Panc1 (cell line): ENCODE measurements at regions not wholly inside any gene's neighbourhood (a gene's known extent, or its start where the extent isn't known, plus 50 kb on each side); places are given as distances from the start of the nearest gene placed in this dataset.

Experiments used
- ATAC-seq: fragments of 200-7000 bp; cut with Tn5 transposase; 2 replicates; pipeline ENCODE4 v1.9.1; 2020; ENCODE audit warnings: mild to moderate bottlenecking, moderate library complexity
- BruUV-seq: library from RNA; stranded (reverse); fragments of 400-500 nt; replicated peaks from 2 replicates; lab custom pipeline; 2021; lab: Mats Ljungman, UMichigan
- CTCF ChIA-PET: fragments of 300-600 bp; sonication (Branson Sonifier 250); formaldehyde crosslinking; loops from one replicate; lab custom pipeline; 2022; ENCODE audit warnings: antibody characterized with exemption; lab: Charles Lee
- POLR2A ChIA-PET: fragments of 300-600 bp; sonication (Branson Sonifier 250); formaldehyde crosslinking; loops from one replicate; lab custom pipeline; 2022; ENCODE audit warnings: antibody characterized with exemption; lab: Charles Lee
- DNase-seq: peaks from one replicate; pipeline ENCODE4 v3.0.0-alpha.2; 2010; ENCODE audit warnings: low read depth, low spot score
- H3K27ac ChIP-seq: 2 replicates; pipeline ENCODE4 v1.5.1; 2011; ENCODE audit warnings: mild to moderate bottlenecking, low read length, inconsistent platforms
- H3K27me3 ChIP-seq: fragments of 200-500 bp; sonication (Bioruptor generic); 2 replicates; pipeline ENCODE4 v1.6.0; 2014; ENCODE audit warnings: low read length, inconsistent platforms; ENCODE audit not compliant: control insufficient read depth, insufficient read depth
- H3K36me3 ChIP-seq: fragments of 200-500 bp; sonication (Bioruptor generic); 2 replicates; pipeline ENCODE4 v1.5.1; 2014; ENCODE audit warnings: inconsistent platforms, mild to moderate bottlenecking, low read length, moderate library complexity; ENCODE audit not compliant: control insufficient read depth, insufficient read depth
- H3K4me1 ChIP-seq: 2 replicates; pipeline ENCODE4 v1.5.1; 2011; ENCODE audit warnings: inconsistent platforms, mild to moderate bottlenecking, low read length, moderate library complexity; ENCODE audit not compliant: control insufficient read depth, insufficient read depth
- H3K4me3 ChIP-seq, 2 experiments: 2 replicates each; pipeline ENCODE4 v1.5.1; 2011 to 2012; ENCODE audit warnings: low read depth in 2 of 2, low read length in 2 of 2, mild to moderate bottlenecking in 2 of 2, inconsistent platforms in 1 of 2, moderate library complexity in 1 of 2
- H3K9me3 ChIP-seq: fragments of 200-500 bp; sonication (Bioruptor generic); 2 replicates; pipeline ENCODE4 v1.5.1; 2014; ENCODE audit warnings: low read depth, mild to moderate bottlenecking, inconsistent platforms, low read length, moderate library complexity; ENCODE audit not compliant: control insufficient read depth, insufficient read depth
- POLR2AphosphoS5 ChIP-seq: IDR thresholded peaks from 2 replicates; pipeline ENCODE4 v1.6.1; 2012; ENCODE audit warnings: mild to moderate bottlenecking, low read depth, low read length, moderate library complexity
- SIN3A ChIP-seq: IDR thresholded peaks from 2 replicates; pipeline ENCODE4 v1.6.1; 2012; ENCODE audit warnings: low read depth, mild to moderate bottlenecking, low read length, moderate library complexity, borderline replicate concordance; ENCODE audit not compliant: insufficient read depth
- TCF7L2 ChIP-seq: IDR thresholded peaks from 2 replicates; pipeline ENCODE4 v1.6.1; 2011; ENCODE audit warnings: mild to moderate bottlenecking, low read depth, low read length, inconsistent platforms
- in situ Hi-C: cut with HindIII; loops from 2 replicates; pipeline ENCODE4 v1.10.0; 2016; ENCODE audit warnings: low sequenced_read_pairs, low pct_unique_long_range_greater_than_20kb
- intact Hi-C: fragments of 100-400 bp; cut with micrococcal nuclease; formaldehyde crosslinking; loops from one replicate; pipeline ENCODE4 v1.10.0; 2022; ENCODE audit not compliant: unreplicated experiment
- TF ChIP-seq, protein P1 (sequence below): fragments of 450-650 bp; IDR thresholded peaks from 2 replicates; pipeline ENCODE4 v1.5.1; 2017; ENCODE audit warnings: mild to moderate bottlenecking
- TF ChIP-seq, protein P2 (sequence below), 2 experiments: IDR thresholded peaks; 2 replicates each; pipeline ENCODE4 v1.6.1; 2011 to 2012; ENCODE audit warnings: low read depth in 2 of 2, control low read depth in 1 of 2, low read length in 1 of 2, mild to moderate bottlenecking in 1 of 2, moderate library complexity in 1 of 2; ENCODE audit not compliant: insufficient read depth in 1 of 2

DNA sequence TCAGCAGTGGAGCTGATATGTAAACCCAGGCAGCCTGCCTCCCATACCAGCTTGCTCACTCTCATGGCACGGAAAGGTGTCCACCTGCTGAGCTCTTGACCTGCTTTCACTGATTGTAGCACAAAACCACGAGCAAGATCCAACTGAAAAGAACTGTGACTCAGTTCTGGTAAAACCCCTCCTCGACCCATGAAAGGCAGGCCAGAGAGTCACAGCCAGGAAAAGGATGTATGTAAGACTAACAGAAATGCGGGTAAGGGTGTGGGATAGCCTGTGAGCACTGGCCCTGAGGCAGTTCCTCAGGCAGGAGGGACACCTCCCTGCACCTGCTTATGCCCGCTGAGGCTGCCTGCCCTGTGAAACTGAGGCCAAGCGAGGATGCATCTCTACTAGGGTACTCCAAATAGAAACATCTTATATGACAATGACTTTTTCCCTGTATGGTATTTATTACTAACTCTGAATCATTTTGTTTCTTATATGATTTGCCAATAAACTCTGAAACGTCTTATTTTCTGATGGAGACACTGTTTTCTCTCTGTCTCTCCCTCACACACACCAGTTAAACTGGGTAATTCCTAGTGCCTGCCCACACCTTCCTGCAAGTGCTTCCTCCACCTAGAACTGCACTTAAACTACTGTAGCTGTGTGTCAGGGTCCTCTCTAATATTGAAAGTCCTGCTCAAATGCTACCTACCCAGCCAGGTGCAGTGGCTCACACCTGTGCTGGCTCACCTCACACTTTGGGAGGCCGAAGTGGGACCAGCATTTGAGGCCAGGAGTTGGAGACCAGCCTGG, 73.3 kb upstream of the GHITM start:
- CTCF ChIA-PET = no interaction called here

DNA sequence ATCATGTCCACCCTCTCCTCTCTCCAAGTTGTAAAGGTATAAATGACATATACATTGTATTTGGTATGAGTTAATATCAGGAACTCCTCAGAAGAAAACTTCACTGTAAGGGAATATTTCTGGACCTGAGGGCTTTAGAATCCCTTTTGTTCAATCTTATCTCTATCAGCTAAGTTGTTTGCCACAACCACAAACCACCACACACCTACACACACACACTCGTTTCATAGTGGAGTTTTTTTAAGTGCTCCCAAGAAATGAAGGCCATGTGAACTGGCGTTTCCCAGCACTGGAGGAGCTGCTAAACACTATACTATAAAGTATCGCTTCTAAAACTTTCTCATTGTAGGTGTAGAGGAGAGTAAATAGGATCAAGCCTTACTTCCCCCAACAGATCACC, 64.8 kb upstream of the GHITM start:
- intact Hi-C loops (no loop called here), in situ Hi-C loops (no loop called here)
- Histone ChIP-seq H3K4me3 (no peak overlapping the region), H3K9me3 (no peaks in the 10 kb centered on the region), H3K27me3 (no peaks in the 10 kb centered on the region), H3K27ac (no peak overlapping the region), H3K36me3 (no peaks in the 10 kb centered on the region), H3K4me1 (no peaks in the 10 kb centered on the region)
- no peak for DNase-seq
- POLR2A ChIA-PET = no interaction called here
- no peak for ATAC-seq
- no TSS peak for BruUV-seq
- TF ChIP-seq SIN3A (no peak), TCF7L2 (no peak), POLR2AphosphoS5 (no peak)
- TF ChIP-seq, protein P1, sequence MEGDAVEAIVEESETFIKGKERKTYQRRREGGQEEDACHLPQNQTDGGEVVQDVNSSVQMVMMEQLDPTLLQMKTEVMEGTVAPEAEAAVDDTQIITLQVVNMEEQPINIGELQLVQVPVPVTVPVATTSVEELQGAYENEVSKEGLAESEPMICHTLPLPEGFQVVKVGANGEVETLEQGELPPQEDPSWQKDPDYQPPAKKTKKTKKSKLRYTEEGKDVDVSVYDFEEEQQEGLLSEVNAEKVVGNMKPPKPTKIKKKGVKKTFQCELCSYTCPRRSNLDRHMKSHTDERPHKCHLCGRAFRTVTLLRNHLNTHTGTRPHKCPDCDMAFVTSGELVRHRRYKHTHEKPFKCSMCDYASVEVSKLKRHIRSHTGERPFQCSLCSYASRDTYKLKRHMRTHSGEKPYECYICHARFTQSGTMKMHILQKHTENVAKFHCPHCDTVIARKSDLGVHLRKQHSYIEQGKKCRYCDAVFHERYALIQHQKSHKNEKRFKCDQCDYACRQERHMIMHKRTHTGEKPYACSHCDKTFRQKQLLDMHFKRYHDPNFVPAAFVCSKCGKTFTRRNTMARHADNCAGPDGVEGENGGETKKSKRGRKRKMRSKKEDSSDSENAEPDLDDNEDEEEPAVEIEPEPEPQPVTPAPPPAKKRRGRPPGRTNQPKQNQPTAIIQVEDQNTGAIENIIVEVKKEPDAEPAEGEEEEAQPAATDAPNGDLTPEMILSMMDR = no peak
- TF ChIP-seq, protein P2, sequence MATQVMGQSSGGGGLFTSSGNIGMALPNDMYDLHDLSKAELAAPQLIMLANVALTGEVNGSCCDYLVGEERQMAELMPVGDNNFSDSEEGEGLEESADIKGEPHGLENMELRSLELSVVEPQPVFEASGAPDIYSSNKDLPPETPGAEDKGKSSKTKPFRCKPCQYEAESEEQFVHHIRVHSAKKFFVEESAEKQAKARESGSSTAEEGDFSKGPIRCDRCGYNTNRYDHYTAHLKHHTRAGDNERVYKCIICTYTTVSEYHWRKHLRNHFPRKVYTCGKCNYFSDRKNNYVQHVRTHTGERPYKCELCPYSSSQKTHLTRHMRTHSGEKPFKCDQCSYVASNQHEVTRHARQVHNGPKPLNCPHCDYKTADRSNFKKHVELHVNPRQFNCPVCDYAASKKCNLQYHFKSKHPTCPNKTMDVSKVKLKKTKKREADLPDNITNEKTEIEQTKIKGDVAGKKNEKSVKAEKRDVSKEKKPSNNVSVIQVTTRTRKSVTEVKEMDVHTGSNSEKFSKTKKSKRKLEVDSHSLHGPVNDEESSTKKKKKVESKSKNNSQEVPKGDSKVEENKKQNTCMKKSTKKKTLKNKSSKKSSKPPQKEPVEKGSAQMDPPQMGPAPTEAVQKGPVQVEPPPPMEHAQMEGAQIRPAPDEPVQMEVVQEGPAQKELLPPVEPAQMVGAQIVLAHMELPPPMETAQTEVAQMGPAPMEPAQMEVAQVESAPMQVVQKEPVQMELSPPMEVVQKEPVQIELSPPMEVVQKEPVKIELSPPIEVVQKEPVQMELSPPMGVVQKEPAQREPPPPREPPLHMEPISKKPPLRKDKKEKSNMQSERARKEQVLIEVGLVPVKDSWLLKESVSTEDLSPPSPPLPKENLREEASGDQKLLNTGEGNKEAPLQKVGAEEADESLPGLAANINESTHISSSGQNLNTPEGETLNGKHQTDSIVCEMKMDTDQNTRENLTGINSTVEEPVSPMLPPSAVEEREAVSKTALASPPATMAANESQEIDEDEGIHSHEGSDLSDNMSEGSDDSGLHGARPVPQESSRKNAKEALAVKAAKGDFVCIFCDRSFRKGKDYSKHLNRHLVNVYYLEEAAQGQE (IDR thresholded peaks at IDR 0.05; ENCODE audit: insufficient read depth in 1 of 2, low read depth in 2 of 2, low read length in 1 of 2) = no peak
- CTCF ChIA-PET = no interaction called here

More for the DNA sequence above, 73.3 kb upstream of the GHITM start:
- no peak for ATAC-seq
- no peak overlapping the region for H3K27ac ChIP-seq
- H3K27me3 ChIP-seq = 0 out of 2 replicates have a peak, but pooled peaks cover 2% of the 10 kb centered on the region
- no peak overlapping the region for H3K4me3 ChIP-seq
- H3K36me3 ChIP-seq = no peaks in the 10 kb centered on the region
- intact Hi-C loops = no loop called here
- in situ Hi-C loops = no loop called here
- no peak for DNase-seq
- H3K9me3 ChIP-seq = no peaks in the 10 kb centered on the region
- no peak for TF ChIP-seq TCF7L2
- POLR2A ChIA-PET = no interaction called here
- BruUV-seq = no TSS peak
- no peaks in the 10 kb centered on the region for H3K4me1 ChIP-seq
